Heart right ventricle (tissue), 16 donors: ENCODE measurements at regions not wholly inside any gene's neighbourhood (a gene's known extent, or its start where the extent isn't known, plus 50 kb on each side); places are given as distances from the start of the nearest gene placed in this dataset.

Source experiments
- ATAC-seq, 8 donors: fragments of 200-7000 bp; cut with Tn5 transposase; one replicate each; pipeline ENCODE4 v1.9.1; 2020; ENCODE audit warnings: mild to moderate bottlenecking in 8 of 8, moderate library complexity in 8 of 8, moderate number of reproducible peaks in 1 of 8
- DNase-seq, 2 donors: peaks; one replicate each; pipeline ENCODE4 v3.0.0-alpha.2; 2020
- H3K27ac ChIP-seq, 10 donors: fragments of 200-600 bp; sonication (generic) in 2 of 10; one replicate each; pipeline versions ENCODE4 v1.5.0 to v1.8.0; 2020 to 2022; ENCODE audit warnings: mild to moderate bottlenecking in 3 of 10
- H3K27me3 ChIP-seq, 7 donors: fragments of 200-600 bp; one replicate each; pipeline ENCODE4 v1.8.0; 2021 to 2022; ENCODE audit warnings: mild to moderate bottlenecking in 2 of 7
- H3K36me3 ChIP-seq, 9 donors: fragments of 200-600 bp; sonication (generic) in 1 of 9; one replicate each; pipeline versions ENCODE4 v1.5.0 to v1.8.0; 2020 to 2022; ENCODE audit warnings: mild to moderate bottlenecking in 2 of 9
- H3K4me1 ChIP-seq, 9 donors: fragments of 200-600 bp; sonication (generic) in 1 of 9; one replicate each; pipeline versions ENCODE4 v1.5.0 to v1.8.0; 2020 to 2022; ENCODE audit warnings: mild to moderate bottlenecking in 4 of 9
- H3K4me3 ChIP-seq, 10 donors: fragments of 200-600 bp; sonication (generic) in 2 of 10; one replicate each; pipeline versions ENCODE4 v1.5.0 to v1.8.0; 2020 to 2022; ENCODE audit warnings: mild to moderate bottlenecking in 7 of 10, moderate library complexity in 2 of 10
- H3K9me3 ChIP-seq, 11 donors: fragments of 200-600 bp in 10 of 11; sonication (generic) in 2 of 11; one replicate each; pipeline versions ENCODE4 v1.5.0 to v1.8.0; 2013 to 2022; ENCODE audit warnings: mild to moderate bottlenecking in 2 of 11, control low read depth in 1 of 11, moderate library complexity in 1 of 11
- CTCF ChIP-seq, 9 donors: fragments of 200-600 bp; sonication (generic) in 2 of 9; IDR thresholded peaks; one replicate each; pipeline versions ENCODE4 v1.5.0 to v1.8.0; 2021 to 2022; ENCODE audit warnings: antibody characterized with exemption in 9 of 9, mild to moderate bottlenecking in 5 of 9, moderate library complexity in 1 of 9
- WGBS, 2 donors: extraction: QIAGEN DNeasy Blood & Tissue Kit; methylation state at CpG; one replicate each; pipeline ENCODE4 v1.1.7; 2013; ENCODE audit warnings: inconsistent platforms in 1 of 2; 5-methylcytosine and 5-hydroxymethylcytosine counted together
- intact Hi-C, 10 donors: fragments of 100-400 bp; cut with DNase I; formaldehyde crosslinking; loops; one replicate each; pipeline versions ENCODE4 v1.11.1 to v1.14.2; 2022
- donor health status: Arrhythmogenic right ventricular cardiomyopathy.
- donor health status: ischemic (EF 13 %, LVEDD 7.1; RV severe dilation, severe dysfunction).
- donor health status: healthy with polysubstance abuse.
- donor health status: DM: no; HTN: yes; CAD: no.
- donor health status: DM: no; HTN: no; CAD: no.
- donor health status: ischemic (EF 25% LVEDD 6.9; RV normal size, moderate dysfunction).
- donor health status: ischemic (EF 25% LVEDD 5.7; RV mildly dilated, moderate dysfunction).
- donor health status: healthy.
- donor health status: DM: yes; HTN: yes; CAD: no.
- donor health status: Ischemic cardiomyopathy.
- donor health status: ischemic (EF 35%, LVEDD 5.7; RV mildly dilated, moderate dysfunction).
- donor health status: nonischemic (EF 11% LVEDD 7.7; RV severe dilation, severe dysfunction).
- donor health status: DM: yes; HTN: yes; CAD: no.
- donor health status: PGD.
- donor health status: ischemic (EF 29% LVEDD 5.4; RV normal size, mild dysfunction).
- donor health status: nonischemic (EF 23%, LVEDD 6.1; RV moderate dilation, normal function).

DNA sequence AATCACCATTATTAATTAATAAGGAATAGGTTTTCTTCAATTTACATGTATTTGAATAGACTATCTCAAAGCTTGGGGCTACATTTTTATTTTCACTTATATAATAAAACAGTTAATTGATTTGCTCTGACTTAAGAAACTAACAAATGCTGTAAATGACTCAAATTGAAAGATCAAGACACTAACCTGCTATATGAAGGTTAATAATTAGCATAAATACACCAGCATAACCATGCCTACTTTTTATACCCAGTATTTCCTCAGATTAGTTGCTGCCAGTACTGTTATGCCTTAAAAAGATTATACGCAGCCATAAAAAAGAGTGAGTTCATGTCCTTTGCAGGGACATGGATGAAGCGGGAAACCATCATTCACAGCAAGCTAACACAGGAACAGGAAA lies 1545.1 kb downstream of the AMY1C start:
- H3K27me3 ChIP-seq, result no peaks in the 10 kb centered on the region
- DNase-seq (no peak), ATAC-seq (no peak)
- no peaks in the 10 kb centered on the region for H3K36me3 ChIP-seq
- 67 to 76% methylated on average over 2 of the region's 2 CpGs for WGBS, 2 donors
- no peak for TF ChIP-seq CTCF (IDR thresholded peaks at IDR 0.05)
- intact Hi-C loops, result no loop called here
- no peak overlapping the region for H3K27ac ChIP-seq
- H3K9me3 ChIP-seq, result peaks cover 0 to 34% (median 0%) of the 10 kb centered on the region in 11 donors
- H3K4me1 ChIP-seq, result no peaks in the 10 kb centered on the region
- H3K4me3 ChIP-seq, result no peak overlapping the region

DNA sequence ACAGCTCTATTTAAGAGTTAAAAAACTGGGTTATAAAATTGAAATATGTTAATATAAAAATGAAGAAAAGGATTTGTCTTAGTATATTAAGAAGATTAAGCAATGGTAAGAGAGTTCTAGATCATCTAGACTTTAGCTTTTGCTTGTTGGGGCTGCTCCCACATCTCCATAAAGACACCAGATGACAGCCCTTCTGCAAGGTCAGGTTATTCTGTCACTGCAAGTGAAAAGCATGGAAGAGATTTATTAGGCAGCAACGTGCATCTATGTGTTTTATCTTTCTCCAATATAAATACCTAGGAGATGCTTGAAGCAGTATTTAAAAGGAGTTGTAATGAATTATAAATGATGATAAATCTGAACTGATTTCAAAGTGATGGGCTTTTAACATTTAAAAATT lies 1560.4 kb downstream of the AMY1C start:
- WGBS, 2 donors, result 44 to 45% methylated on average over 1 of the region's 1 CpG
- H3K27ac ChIP-seq, result no peak overlapping the region
- no peak overlapping the region for H3K4me3 ChIP-seq
- no peaks in the 10 kb centered on the region for H3K36me3 ChIP-seq
- TF ChIP-seq CTCF (IDR thresholded peaks at IDR 0.05), result no peak
- H3K4me1 ChIP-seq, result no peaks in the 10 kb centered on the region
- no peak for DNase-seq
- no peaks in the 10 kb centered on the region for H3K9me3 ChIP-seq
- no peak for ATAC-seq
- intact Hi-C loops, result no loop called here
- no peaks in the 10 kb centered on the region for H3K27me3 ChIP-seq

DNA sequence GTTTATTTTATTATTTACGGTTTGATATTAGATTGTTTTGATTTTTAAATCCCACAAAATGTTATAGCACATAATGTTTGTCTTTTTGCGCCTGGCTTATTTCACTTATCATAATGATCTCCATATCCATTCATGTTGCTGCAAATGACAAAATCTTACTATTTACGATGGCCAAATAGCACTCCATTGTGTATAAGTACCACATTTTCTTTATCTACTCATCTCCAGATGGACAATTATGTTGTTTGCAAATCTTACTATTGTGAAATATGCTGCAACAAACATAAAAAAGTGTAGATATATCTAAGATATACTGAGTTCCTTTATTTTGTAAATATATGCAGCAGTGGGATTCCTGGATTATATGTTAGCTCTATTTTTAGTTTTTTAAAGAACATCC lies 1568.3 kb downstream of the AMY1C start:
- peaks cover 0 to 37% (median 9%) of the 10 kb centered on the region in 11 donors for H3K9me3 ChIP-seq
- H3K4me3 ChIP-seq, result no peak overlapping the region
- no peaks in the 10 kb centered on the region for H3K4me1 ChIP-seq
- ATAC-seq (no peak), DNase-seq (no peak)
- 87 to 88% methylated on average over 3 of the region's 3 CpGs for WGBS, 2 donors
- no peak overlapping the region for H3K27ac ChIP-seq
- TF ChIP-seq CTCF (IDR thresholded peaks at IDR 0.05), result no peak
- H3K27me3 ChIP-seq, result no peaks in the 10 kb centered on the region
- intact Hi-C loops, result no loop called here
- no peaks in the 10 kb centered on the region for H3K36me3 ChIP-seq

GRCh38 chr1:105326886-105327285 lies 1577.2 kb downstream of the AMY1C start:
- intact Hi-C loops, result no loop called here
- Histone ChIP-seq H3K27me3 (no peaks in the 10 kb centered on the region), H3K9me3 (peaks cover 0 to 14% (median 0%) of the 10 kb centered on the region in 11 donors), H3K27ac (no peak overlapping the region), H3K36me3 (no peaks in the 10 kb centered on the region), H3K4me1 (no peaks in the 10 kb centered on the region), H3K4me3 (no peak overlapping the region)
- ATAC-seq (no peak), DNase-seq (no peak)
- no peak for TF ChIP-seq CTCF (IDR thresholded peaks at IDR 0.05)
- 52 to 65% methylated on average over 1 of the region's 1 CpG for WGBS, 2 donors

DNA sequence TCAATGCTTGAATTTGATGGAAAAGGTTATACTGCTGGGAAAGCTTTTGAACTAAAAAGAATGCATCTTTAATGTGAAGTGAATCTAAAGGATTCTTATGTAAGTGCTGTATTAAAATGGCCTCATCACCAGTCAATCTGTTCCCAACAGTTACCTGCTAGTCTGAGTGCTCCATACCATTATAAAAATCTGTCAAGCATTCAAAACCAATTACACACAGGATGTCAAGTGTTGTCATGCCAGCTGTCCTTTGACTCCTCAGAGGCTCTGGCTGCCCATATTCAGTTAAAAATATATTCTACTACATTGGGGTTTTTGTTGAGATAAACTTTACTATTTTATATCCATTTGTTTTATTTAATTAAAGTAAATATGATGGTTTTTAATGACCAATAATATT lies 1587.7 kb downstream of the AMY1C start:
- no peak overlapping the region for H3K27ac ChIP-seq
- no peak for TF ChIP-seq CTCF (IDR thresholded peaks at IDR 0.05)
- H3K4me1 ChIP-seq, result no peaks in the 10 kb centered on the region
- DNase-seq (no peak), ATAC-seq (no peak)
- intact Hi-C loops, result no loop called here
- H3K9me3 ChIP-seq, result no peaks in the 10 kb centered on the region
- no peaks in the 10 kb centered on the region for H3K27me3 ChIP-seq
- H3K4me3 ChIP-seq, result no peak overlapping the region
- H3K36me3 ChIP-seq, result no peaks in the 10 kb centered on the region
